Stimulated activated CD4-positive, alpha-beta T cell treated with anti-CD3 and anti-CD28 coated beads, Interleukin-15, amount 100 ng/mL, for 1 hour (primary cell): ENCODE measurements at regions not wholly inside any gene's neighbourhood (a gene's known extent, or its start where the extent isn't known, plus 50 kb on each side); places are given as distances from the start of the nearest gene placed in this dataset.

Experiments used
- DNase-seq, 2 donors: peaks; one replicate each; pipeline ENCODE4 v3.0.0-alpha.2; 2020; ENCODE audit warnings: low read depth in 1 of 2, low spot score in 1 of 2

GRCh38 chr15:58324533-58324932, 107.3 kb upstream of the LIPC start:
- DNase-seq = no peak

DNA sequence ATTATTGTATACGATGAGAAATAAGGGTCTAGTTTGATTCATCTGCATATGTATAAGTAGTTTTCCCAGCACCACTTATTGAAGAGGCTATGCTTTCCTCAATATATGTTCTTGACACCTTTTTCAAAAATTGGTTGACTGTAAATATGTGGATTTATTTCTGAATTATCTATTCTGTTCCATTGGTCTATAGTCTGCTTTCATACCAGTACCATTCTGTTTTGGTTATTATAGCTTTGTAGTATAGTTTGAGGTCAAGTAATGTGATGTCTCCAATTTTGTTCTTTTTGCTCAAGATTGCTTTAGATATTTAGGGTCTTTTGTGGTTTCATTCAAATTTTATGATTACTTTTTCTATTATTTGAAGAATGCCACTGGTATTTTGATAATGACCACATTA, 103.8 kb upstream of the LIPC start:
- DNase-seq = no peak

DNA sequence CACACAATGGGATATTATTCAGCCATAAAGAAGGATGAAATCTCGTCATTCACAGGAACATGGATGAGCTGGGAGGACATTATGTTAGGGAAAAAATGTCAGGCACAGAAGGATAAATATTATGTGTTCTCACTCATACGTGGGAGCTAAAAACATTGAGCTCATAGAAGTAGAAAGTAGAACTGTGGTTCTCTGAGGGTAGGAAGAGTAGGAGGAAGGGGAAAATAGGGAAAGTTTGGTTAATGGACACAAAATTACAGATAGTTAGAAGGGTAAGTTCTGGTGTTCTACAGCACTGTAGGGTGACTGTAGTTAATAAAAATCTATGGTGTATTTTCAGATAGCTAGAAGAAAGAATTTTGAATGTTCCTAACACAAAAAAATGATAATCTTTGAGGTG, 102.6 kb upstream of the LIPC start:
- DNase-seq = no peak

GRCh38 chr15:58329781-58330671, 101.8 kb upstream of the LIPC start:
- no peak for DNase-seq

DNA sequence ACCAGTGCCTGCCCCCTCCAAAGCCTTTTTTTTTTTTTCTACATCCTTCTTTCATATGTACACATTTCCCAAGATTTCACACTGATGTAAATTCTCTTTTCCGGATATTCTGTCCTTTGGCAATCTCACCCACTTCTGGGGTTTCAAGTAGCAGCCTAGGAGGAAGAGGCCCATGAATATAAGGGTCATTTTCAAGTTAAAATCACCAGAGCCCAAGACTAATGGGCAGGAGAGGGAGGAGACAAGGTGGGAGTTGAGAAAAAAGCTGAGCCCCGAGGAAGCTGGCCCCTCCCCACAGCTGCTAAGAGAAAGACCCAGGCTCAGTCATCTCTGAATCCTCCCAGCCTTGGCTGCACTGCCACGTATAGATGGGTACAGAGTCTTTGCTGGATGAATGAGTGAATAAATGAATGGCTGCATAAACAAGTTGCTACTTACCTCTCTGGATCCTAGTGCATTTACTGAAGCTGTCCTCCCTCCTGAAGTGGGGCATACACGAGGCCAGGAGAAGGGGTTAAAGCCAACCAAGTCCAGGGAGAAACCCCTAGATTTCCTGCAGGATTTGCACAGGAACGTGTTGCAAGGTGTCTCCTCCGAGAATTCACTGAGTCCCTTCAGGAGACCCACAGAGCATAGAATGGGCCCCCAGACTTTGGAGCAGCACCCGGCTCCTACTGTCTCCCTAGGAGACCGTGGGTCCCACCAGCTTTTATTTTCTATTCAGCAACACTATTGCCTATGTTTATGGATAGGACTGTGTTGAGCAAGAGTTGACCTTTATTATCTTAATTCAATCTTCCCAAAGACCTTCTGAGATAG, 100.8 kb upstream of the LIPC start:
- DNase-seq = no peak

DNA sequence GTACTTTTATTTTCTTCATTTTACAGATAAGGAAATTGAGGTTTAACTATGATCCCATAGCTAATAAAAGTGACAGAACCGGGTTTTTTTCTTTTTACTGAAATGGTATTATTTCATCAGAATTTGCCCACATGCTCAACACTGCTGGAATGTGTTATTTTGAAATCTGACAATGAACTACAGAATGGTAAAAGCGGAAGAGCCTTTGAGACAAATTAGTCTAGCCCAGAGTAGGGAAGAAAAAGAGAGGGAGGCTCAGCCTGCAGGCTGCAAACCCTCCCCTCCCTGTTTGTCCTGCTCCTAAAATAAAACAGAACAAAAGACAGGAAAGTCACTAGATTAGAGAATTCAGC, 100.3 kb upstream of the LIPC start:
- DNase-seq = no peak

DNA sequence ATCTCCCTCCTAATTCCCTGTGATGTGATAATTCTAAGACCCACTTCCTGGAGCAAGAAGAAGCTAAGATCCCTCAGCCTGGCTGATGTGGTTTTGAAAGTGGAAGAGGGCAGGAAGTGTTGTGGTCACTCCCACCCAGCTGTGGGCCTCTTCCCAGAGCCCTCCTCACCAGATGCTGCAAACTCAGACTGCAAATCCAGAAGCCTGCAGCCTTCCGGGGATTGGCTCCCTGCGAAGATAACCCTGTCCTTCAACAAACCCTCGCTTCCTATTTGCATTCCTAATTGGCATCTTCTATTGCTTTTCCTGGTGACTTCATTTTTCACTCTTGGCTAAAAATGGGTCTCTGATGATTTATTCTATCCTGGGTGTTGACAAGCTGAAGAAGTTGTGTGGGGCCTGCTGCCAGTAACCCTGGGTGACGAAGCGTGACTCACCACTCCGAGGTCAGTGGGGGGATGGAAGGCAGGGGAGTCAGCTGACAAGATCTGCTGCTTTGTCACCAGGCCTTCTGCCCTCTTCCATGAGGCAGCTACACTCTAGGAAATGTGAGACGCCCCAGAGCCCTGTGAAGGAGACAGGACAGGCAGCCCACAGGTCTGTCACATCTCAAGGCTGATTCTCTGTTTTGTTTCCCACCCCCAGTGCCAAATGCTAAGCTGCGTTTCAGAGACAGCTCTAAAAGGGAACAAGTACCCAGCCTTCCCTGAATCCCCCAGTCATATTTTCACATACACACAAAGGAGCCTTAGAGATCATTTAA, 99.7 kb upstream of the LIPC start:
- DNase-seq = peak; percentile 53 to 71

DNA sequence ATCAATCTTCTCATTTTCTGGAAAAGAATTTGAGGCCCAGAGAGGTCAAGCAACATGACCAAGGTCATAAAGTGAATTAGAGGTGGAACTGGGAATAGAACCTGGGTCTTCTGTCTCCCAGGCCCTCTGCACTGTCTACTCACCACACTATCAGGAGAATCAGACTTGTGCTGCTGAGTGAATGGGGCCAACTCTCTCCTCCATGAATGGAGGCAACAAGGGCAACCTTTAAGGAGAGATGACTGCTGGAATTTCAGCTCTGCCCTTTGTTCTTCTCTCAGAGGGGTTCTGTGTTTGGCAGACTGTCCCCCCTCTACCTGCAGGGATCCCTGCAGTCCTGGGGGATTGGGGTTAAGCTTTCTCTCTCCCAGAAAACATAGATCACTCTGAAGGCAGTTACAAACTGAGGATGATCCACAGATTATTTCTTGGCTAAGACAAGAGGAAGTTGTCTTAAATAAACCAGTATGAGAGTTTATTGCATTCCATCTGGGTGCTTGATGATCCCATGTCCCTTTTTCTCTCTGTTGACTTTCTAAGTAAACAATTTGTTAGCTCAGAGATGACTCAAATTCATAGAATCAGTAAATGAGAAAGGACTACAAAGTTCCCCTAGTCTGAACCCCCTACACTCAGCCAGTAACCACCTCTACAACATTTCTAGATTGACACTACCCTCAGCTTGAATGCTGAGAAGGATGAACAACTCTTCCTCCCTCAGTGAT, 99.0 kb upstream of the LIPC start:
- no peak for DNase-seq

DNA sequence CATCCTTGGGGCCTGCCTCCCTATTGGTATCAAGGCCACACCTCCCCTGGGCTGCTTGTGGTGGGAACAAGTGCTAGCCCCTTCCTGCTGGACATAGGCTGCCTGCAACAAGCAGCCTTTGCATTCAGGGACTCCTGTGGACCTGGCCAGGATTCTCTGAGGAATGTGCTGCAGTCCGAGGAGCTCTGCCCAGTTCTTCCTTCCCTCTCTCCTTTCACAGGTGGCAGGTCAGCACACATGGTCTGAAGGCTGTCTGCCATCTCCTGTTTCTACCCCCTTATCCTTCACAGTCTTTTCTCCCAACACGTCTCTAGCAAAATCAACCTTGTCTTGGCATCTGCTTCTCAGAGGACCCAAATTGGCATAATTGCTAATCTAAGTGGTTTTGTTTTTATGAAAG, 97.0 kb upstream of the LIPC start:
- DNase-seq = no peak

GRCh38 chr15:58336161-58336560, 95.6 kb upstream of the LIPC start:
- no peak for DNase-seq

DNA sequence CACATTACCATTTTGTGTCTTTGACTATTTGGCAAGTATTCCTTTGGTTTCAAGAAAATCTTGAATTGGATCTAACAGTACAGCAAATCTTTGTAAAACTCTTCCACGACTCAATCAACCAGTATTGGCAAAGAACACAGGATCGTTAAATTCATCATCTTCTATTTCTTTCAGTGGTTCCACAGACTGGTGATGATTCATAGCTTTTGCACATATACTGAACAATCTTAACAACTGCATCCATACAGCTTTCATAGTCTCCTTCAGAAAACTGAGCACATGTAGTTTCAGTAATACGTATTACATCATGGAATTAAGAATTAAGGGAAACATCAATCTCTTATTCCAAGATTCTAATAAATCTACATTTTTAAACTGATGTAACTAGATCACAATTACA, 91.6 kb upstream of the LIPC start:
- DNase-seq = no peak

GRCh38 chr15:58342508-58342907, 89.3 kb upstream of the LIPC start:
- DNase-seq = no peak

DNA sequence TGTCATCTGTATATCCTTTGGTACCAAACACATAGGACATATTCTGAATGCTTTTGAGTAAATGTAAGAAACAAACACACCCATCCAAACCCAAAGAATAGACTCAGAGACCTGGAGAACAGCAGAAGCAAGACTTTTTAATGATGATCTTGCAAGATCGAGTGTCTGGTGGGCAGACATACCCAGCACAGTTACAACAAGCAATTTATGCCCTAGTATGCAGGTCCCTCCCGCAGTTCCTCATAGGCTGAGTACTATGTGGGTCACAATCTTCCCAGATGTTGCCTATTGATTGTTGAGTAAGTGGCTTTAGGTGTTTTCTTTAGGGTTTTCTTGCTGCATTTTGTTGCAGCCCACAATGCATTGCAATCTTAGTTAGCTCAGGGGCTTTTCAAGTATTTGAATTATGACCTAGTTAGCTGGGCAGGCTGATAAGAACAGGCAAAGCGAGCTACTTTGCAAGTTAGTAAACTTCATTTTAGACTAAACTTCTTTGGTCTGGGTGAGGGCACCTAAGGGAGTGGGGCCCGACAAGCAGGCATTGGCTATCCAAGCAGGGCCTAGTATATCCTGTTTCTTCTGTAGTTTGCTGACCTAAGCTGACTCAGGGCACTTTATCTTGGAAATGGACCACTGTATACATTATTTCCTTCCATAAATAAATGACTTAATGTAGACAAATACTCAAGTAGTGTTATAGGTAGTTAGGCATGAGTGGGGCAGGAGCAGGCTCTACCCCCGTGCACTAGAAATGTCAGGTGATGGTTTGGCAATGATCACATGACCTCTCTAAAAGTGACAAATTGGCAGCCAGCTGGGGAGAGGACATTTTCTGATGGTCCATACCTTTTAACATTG, 87.3 kb upstream of the LIPC start:
- DNase-seq = no peak

DNA sequence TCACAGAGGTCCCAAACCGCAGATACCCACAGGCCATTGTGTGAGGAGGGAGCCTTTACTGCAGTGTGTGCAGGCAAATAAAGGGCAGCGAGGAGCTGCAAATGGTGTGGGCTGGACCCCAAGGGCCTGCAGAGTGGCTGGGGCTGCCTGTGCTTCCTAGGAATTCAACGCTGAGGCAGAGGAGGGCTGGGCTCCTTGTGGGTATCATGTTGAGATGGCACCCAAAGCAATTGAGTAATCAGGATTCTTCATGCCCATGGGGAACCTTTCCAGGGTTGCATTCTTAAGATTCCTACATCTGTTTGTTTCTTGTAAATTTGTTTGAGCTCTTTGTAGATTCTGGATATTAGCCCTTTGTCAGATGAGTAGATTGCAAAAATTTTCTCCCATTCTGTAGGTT, 85.4 kb upstream of the LIPC start:
- DNase-seq = no peak

GRCh38 chr15:58348095-58348812, 83.5 kb upstream of the LIPC start:
- DNase-seq = no peak

- no peak for DNase-seq
These were observed 79.5 kb upstream of the LIPC start for GRCh38 chr15:58352026-58352929.

DNA sequence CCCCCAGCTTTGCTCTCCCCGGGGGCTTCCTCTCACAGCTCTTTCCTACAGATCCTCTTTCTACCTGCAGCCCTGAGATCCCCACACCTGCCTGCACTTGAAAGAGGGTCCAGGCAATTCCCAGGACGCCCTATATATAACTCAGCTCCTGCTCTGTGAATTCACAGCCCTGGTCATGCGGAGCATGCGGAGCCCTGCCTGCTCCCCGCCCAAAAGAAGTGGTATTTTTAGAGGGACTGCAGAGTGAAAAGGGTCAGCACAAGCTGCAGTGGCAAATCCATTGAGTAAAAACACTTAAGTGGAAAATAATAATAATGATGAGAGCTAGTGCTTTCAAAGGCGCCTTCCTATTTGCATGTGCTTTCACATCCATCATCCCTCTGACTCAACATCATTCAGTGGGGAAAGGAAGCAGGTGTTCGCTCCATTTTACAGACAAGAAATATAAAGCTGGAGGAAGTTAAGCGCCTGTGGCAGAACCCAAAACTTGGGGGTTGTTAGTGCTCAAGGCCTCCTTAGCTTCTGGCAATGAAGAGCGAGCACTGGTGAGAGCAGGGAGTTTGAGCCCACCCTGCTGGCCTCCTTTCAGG, 76.3 kb upstream of the LIPC start:
- no peak for DNase-seq

GRCh38 chr15:58355973-58356372, 75.8 kb upstream of the LIPC start:
- DNase-seq = no peak
